ENCODE measurements at regions not wholly inside any gene's neighbourhood (a gene's known extent, or its start where the extent isn't known, plus 50 kb on each side); places are given as distances from the start of the nearest gene placed in this dataset.

GRCh38 chr3:94314218-94314883, 251.5 kb downstream of the NSUN3 start:
- no peak for TF ChIP-seq CTCF (conservative IDR thresholded peaks at IDR 0.05)
- no peak for TF ChIP-seq ZFX (IDR thresholded peaks at IDR 0.05)

Measured in C4-2B (cell line).